KMS-11 (cell line): ENCODE measurements at regions not wholly inside any gene's neighbourhood (a gene's known extent, or its start where the extent isn't known, plus 50 kb on each side); places are given as distances from the start of the nearest gene placed in this dataset.

Experiments used
- H2AFZ ChIP-seq: fragments of 200-600 bp; sonication (generic); 2 replicates; pipeline ENCODE4 v1.6.1; 2016; ENCODE audit warnings: antibody characterized with exemption, mixed run types, low read depth
- H3K27ac ChIP-seq: fragments of 200-600 bp; sonication (generic); 2 replicates; pipeline ENCODE4 v1.6.1; 2016; ENCODE audit warnings: mild to moderate bottlenecking, mixed run types
- H3K27me3 ChIP-seq: fragments of 200-600 bp; sonication (generic); 2 replicates; pipeline ENCODE4 v1.6.1; 2017; ENCODE audit warnings: mild to moderate bottlenecking, low read depth, mixed run types, moderate library complexity; ENCODE audit not compliant: insufficient read depth
- H3K36me3 ChIP-seq: fragments of 200-600 bp; sonication (generic); 2 replicates; pipeline ENCODE4 v1.6.1; 2017; ENCODE audit warnings: mild to moderate bottlenecking, mixed run types; ENCODE audit not compliant: insufficient read depth
- H3K4me1 ChIP-seq: fragments of 200-600 bp; sonication (generic); 2 replicates; pipeline ENCODE4 v1.6.1; 2016; ENCODE audit warnings: mild to moderate bottlenecking, low read depth, mixed run types; ENCODE audit not compliant: poor library complexity, severe bottlenecking
- H3K4me2 ChIP-seq: fragments of 200-600 bp; sonication (generic); 2 replicates; pipeline ENCODE4 v1.7.0; 2016; ENCODE audit warnings: mild to moderate bottlenecking, mixed run types
- H3K4me3 ChIP-seq: fragments of 200-600 bp; sonication (generic); IDR thresholded peaks from 2 replicates; pipeline ENCODE4 v1.6.1; 2017; ENCODE audit warnings: low read depth, low read length, mixed read lengths; ENCODE audit not compliant: insufficient read depth
- H3K79me2 ChIP-seq: fragments of 200-600 bp; sonication (generic); 2 replicates; pipeline ENCODE4 v1.6.1; 2016; ENCODE audit warnings: low read depth, mixed run types; ENCODE audit not compliant: insufficient read depth
- H3K9ac ChIP-seq: fragments of 200-600 bp; sonication (generic); 2 replicates; pipeline ENCODE4 v1.6.1; 2016; ENCODE audit warnings: mild to moderate bottlenecking, mixed run types
- H4K20me1 ChIP-seq: fragments of 200-600 bp; sonication (generic); 2 replicates; pipeline ENCODE4 v1.6.1; 2016; ENCODE audit warnings: mild to moderate bottlenecking, mixed run types; ENCODE audit not compliant: insufficient read depth
- CTCF ChIP-seq: fragments of 200-600 bp; sonication (generic); conservative IDR thresholded peaks from 2 replicates; pipeline ENCODE4 v1.6.1; 2017; ENCODE audit warnings: low read depth, mild to moderate bottlenecking, antibody characterized with exemption, low read length, moderate library complexity, mixed read lengths

- no peak overlapping the region for H3K9ac ChIP-seq
- H3K27me3 ChIP-seq = peaks cover 9% of the 10 kb centered on the region; the same call in 1 of the 2 replicates
- no peak overlapping the region for H3K27ac ChIP-seq
- TF ChIP-seq CTCF = no peak
- H3K4me3 ChIP-seq = no peak overlapping the region
- no peak overlapping the region for H3K4me2 ChIP-seq
- no peak overlapping the region for H2AFZ ChIP-seq
- H3K4me1 ChIP-seq = no peaks in the 10 kb centered on the region
- no peaks in the 10 kb centered on the region for H3K36me3 ChIP-seq
- H4K20me1 ChIP-seq = no peaks in the 10 kb centered on the region
- no peaks in the 10 kb centered on the region for H3K79me2 ChIP-seq
Observed at GRCh38 chr10:69686866-69687265, 56.8 kb downstream of the FAM241B start.

DNA sequence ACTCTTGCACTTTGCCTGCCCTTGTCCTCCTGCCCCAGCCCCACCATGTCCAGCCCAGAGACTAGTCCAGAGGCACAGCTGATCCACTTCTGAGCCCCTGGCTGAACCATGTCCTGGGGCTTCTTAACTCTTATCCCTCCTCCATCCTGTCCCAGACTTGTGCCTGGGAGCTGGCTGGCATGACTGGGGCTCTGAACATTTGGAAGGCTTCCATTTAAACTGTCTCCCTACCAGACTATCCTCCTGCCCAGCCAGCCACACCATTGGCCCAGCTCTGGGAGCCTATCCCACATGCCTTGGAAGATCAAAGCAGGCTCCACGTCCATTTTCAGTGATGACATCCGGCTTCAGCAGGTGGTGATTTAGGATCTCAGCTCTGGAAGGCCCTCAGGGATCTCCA, 57.4 kb downstream of the FAM241B start:
- no peak overlapping the region for H3K4me3 ChIP-seq
- H3K79me2 ChIP-seq = no peaks in the 10 kb centered on the region
- no peak for TF ChIP-seq CTCF
- no peaks in the 10 kb centered on the region for H4K20me1 ChIP-seq
- no peak overlapping the region for H2AFZ ChIP-seq
- H3K36me3 ChIP-seq = no peaks in the 10 kb centered on the region
- peaks cover 9% of the 10 kb centered on the region; the same call in 1 of the 2 replicates for H3K27me3 ChIP-seq
- H3K4me2 ChIP-seq = no peak overlapping the region
- no peaks in the 10 kb centered on the region for H3K4me1 ChIP-seq
- H3K9ac ChIP-seq = no peak overlapping the region
- no peak overlapping the region for H3K27ac ChIP-seq

DNA sequence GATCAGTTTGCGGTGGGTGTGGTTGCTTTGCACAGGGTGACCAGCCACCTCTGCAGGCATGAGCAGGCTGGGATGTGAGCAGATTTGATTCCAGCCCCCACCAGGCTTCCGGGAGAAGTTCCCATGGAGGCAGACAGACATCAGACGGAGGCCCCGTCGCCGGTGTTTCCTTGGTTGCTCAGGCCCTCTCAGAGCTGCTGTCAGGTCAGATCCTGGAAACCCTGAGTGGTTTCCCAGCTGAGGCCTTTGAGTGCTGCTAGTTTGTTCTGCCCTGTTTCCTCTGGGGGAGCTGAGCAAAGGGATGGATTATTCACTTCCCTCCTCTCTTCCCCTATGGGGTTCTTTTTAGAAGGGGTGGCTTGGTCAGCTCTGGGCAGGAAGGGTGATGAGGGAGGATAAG, 62.2 kb downstream of the FAM241B start:
- Histone ChIP-seq H4K20me1 (no peaks in the 10 kb centered on the region), H3K27me3 (no peaks in the 10 kb centered on the region), H3K79me2 (no peaks in the 10 kb centered on the region), H3K9ac (no peak overlapping the region), H3K36me3 (no peaks in the 10 kb centered on the region), H3K4me1 (no peaks in the 10 kb centered on the region), H2AFZ (no peak overlapping the region), H3K4me3 (no peak overlapping the region), H3K4me2 (no peak overlapping the region), H3K27ac (no peak overlapping the region)
- no peak for TF ChIP-seq CTCF

GRCh38 chr10:69692891-69693290, 62.8 kb downstream of the FAM241B start:
- H3K27me3 ChIP-seq = no peaks in the 10 kb centered on the region
- TF ChIP-seq CTCF = no peak
- no peak overlapping the region for H3K4me2 ChIP-seq
- H3K4me1 ChIP-seq = no peaks in the 10 kb centered on the region
- no peak overlapping the region for H3K27ac ChIP-seq
- H2AFZ ChIP-seq = no peak overlapping the region
- H3K4me3 ChIP-seq = no peak overlapping the region
- no peaks in the 10 kb centered on the region for H3K79me2 ChIP-seq
- no peaks in the 10 kb centered on the region for H4K20me1 ChIP-seq
- no peaks in the 10 kb centered on the region for H3K36me3 ChIP-seq
- no peak overlapping the region for H3K9ac ChIP-seq
